ENCODE measurements at regions not wholly inside any gene's neighbourhood (a gene's known extent, or its start where the extent isn't known, plus 50 kb on each side); places are given as distances from the start of the nearest gene placed in this dataset.

GRCh38 chr5:15260356-15261268 is 239.4 kb upstream of the FBXL7 start:
- no peak for DNase-seq

GRCh38 chr5:15256485-15256884 is 243.5 kb upstream of the FBXL7 start:
- DNase-seq: no peak

GRCh38 chr5:15255576-15255975 is 244.4 kb upstream of the FBXL7 start:
- DNase-seq: no peak

- DNase-seq: no peak
These were observed 245.4 kb upstream of the FBXL7 start for GRCh38 chr5:15254607-15255006.

GRCh38 chr5:15252331-15252730 is 247.6 kb upstream of the FBXL7 start:
- no peak for DNase-seq

- no peak for DNase-seq
These were observed 250.8 kb upstream of the FBXL7 start for GRCh38 chr5:15249152-15249551.

GRCh38 chr5:15248731-15249130 is 251.2 kb upstream of the FBXL7 start:
- no peak for DNase-seq

GRCh38 chr5:15245913-15246312 is 254.1 kb upstream of the FBXL7 start:
- no peak for DNase-seq

GRCh38 chr5:15243301-15244020 is 256.5 kb upstream of the FBXL7 start:
- DNase-seq: no peak

- no peak for DNase-seq
These were observed 258.7 kb upstream of the FBXL7 start for GRCh38 chr5:15241216-15241821.

GRCh38 chr5:15238006-15238405 is 262.0 kb upstream of the FBXL7 start:
- no peak for DNase-seq

GRCh38 chr5:15236911-15237508 is 263.0 kb upstream of the FBXL7 start:
- DNase-seq: no peak

- no peak for DNase-seq
These were observed 265.1 kb upstream of the FBXL7 start for GRCh38 chr5:15234911-15235310.

- no peak for DNase-seq
These were observed 265.6 kb upstream of the FBXL7 start for GRCh38 chr5:15234366-15234765.

GRCh38 chr5:15233566-15233965 is 266.4 kb upstream of the FBXL7 start:
- DNase-seq: no peak

- no peak for DNase-seq
These were observed 277.8 kb upstream of the FBXL7 start for GRCh38 chr5:15222156-15222555.

- DNase-seq: no peak
These were observed 279.3 kb upstream of the FBXL7 start for GRCh38 chr5:15220642-15221173.

- DNase-seq: no peak
These were observed 284.9 kb upstream of the FBXL7 start for GRCh38 chr5:15215056-15215455.

GRCh38 chr5:15214010-15214409 is 286.0 kb upstream of the FBXL7 start:
- no peak for DNase-seq

- DNase-seq: no peak
These were observed 290.8 kb upstream of the FBXL7 start for GRCh38 chr5:15209053-15209762.

- no peak for DNase-seq
These were observed 293.8 kb upstream of the FBXL7 start for GRCh38 chr5:15206133-15206532.

- DNase-seq: no peak
These were observed 296.6 kb upstream of the FBXL7 start for GRCh38 chr5:15203376-15203775.
